ENCODE measurements at regions not wholly inside any gene's neighbourhood (a gene's known extent, or its start where the extent isn't known, plus 50 kb on each side); places are given as distances from the start of the nearest gene placed in this dataset.
A peak's percentile ranks its signal among the peaks of the same experiment; 100 is the strongest.

- no peak for DNase-seq
Observed at GRCh38 chr6:147758303-147758702, 249.8 kb downstream of the SAMD5 start.

- DNase-seq, result peak in 2 of 3 donors; percentile 13 to 39
Observed at GRCh38 chr6:147759093-147759492, 250.6 kb downstream of the SAMD5 start.

- peak in 1 of 3 donors; percentile 31 for DNase-seq
Observed at GRCh38 chr6:147759536-147759935, 251.0 kb downstream of the SAMD5 start.

GRCh38 chr6:147765541-147765940 lies 257.1 kb downstream of the SAMD5 start:
- DNase-seq, result no peak

GRCh38 chr6:147768969-147769368 lies 260.5 kb downstream of the SAMD5 start:
- DNase-seq, result no peak

- no peak for DNase-seq
Observed at GRCh38 chr6:147769496-147770087, 261.1 kb downstream of the SAMD5 start.

- DNase-seq, result no peak
Observed at GRCh38 chr6:147770221-147770620, 261.7 kb downstream of the SAMD5 start.

- DNase-seq, result no peak
Observed at GRCh38 chr6:147772724-147773123, 264.2 kb downstream of the SAMD5 start.

- DNase-seq, result no peak
Observed at GRCh38 chr6:147774856-147775255, 266.4 kb downstream of the SAMD5 start.

GRCh38 chr6:147776631-147777213 lies 268.2 kb downstream of the SAMD5 start:
- DNase-seq, result no peak

- DNase-seq, result no peak
Observed at GRCh38 chr6:147779624-147780023, 271.1 kb downstream of the SAMD5 start.

- DNase-seq, result no peak
Observed at GRCh38 chr6:147782302-147782701, 273.8 kb downstream of the SAMD5 start.

- DNase-seq, result no peak
Observed at GRCh38 chr6:147784371-147784770, 275.9 kb downstream of the SAMD5 start.

GRCh38 chr6:147787417-147787816 lies 278.9 kb downstream of the SAMD5 start:
- no peak for DNase-seq

GRCh38 chr6:147789430-147789947 lies 281.0 kb downstream of the SAMD5 start:
- DNase-seq, result no peak

- DNase-seq, result no peak
Observed at GRCh38 chr6:147793871-147794643, 285.6 kb downstream of the SAMD5 start.

- no peak for DNase-seq
Observed at GRCh38 chr6:147802459-147802858, 294.0 kb downstream of the SAMD5 start.

GRCh38 chr6:147805155-147805554 lies 296.7 kb downstream of the SAMD5 start:
- no peak for DNase-seq

- no peak for DNase-seq
Observed at GRCh38 chr6:147806697-147807096, 298.2 kb downstream of the SAMD5 start.

GRCh38 chr6:147808640-147809039 lies 300.1 kb downstream of the SAMD5 start:
- DNase-seq, result no peak

GRCh38 chr6:147811913-147812629 lies 303.6 kb downstream of the SAMD5 start:
- DNase-seq, result no peak

- no peak for DNase-seq
Observed at GRCh38 chr6:147817042-147817689, 308.7 kb downstream of the SAMD5 start.

Data from muscle of back (tissue), 3 donors.